PC-3 (cell line): ENCODE measurements at regions not wholly inside any gene's neighbourhood (a gene's known extent, or its start where the extent isn't known, plus 50 kb on each side); places are given as distances from the start of the nearest gene placed in this dataset.
A peak's percentile ranks its signal among the peaks of the same experiment; 100 is the strongest.

Experiments
- ATAC-seq: fragments of 200-7000 bp; cut with Tn5 transposase; 2 replicates; pipeline ENCODE4 v1.9.1; 2020; ENCODE audit warnings: mild to moderate bottlenecking, moderate library complexity
- BruUV-seq: library from RNA; stranded (reverse); fragments of 400-500 nt; replicated peaks from 2 replicates; lab custom pipeline; 2021; lab: Mats Ljungman, UMichigan
- CTCF ChIA-PET: fragments of 300-600 bp; sonication (Branson Sonifier 250); formaldehyde crosslinking; loops from one replicate; lab custom pipeline; 2022; ENCODE audit warnings: antibody characterized with exemption; lab: Charles Lee
- POLR2A ChIA-PET: fragments of 300-600 bp; sonication (Branson Sonifier 250); formaldehyde crosslinking; loops from one replicate; lab custom pipeline; 2022; ENCODE audit warnings: antibody characterized with exemption; ENCODE audit not compliant: unreplicated experiment; lab: Charles Lee
- DNase-seq: peaks from one replicate; pipeline ENCODE4 v3.0.0-alpha.2; 2015
- H2AFZ ChIP-seq: fragments of 300-600 bp; sonication (generic); 2 replicates; pipeline ENCODE4 v1.6.0; 2016; ENCODE audit warnings: antibody characterized with exemption, low read length
- H3F3A ChIP-seq: fragments of 300-600 bp; sonication (generic); one replicate; pipeline ENCODE4 v1.6.0; 2017; ENCODE audit warnings: antibody characterized with exemption, low read length, control low read depth, mild to moderate bottlenecking; ENCODE audit not compliant: unreplicated experiment
- H3K27ac ChIP-seq: fragments of 300-600 bp; sonication (generic); 2 replicates; pipeline ENCODE4 v1.5.1; 2016; ENCODE audit warnings: mild to moderate bottlenecking, low read length
- H3K27me3 ChIP-seq: fragments of 300-600 bp; sonication (generic); 2 replicates; pipeline ENCODE4 v1.6.1; 2016; ENCODE audit warnings: low read length, mixed read lengths
- H3K36me3 ChIP-seq: fragments of 300-600 bp; sonication (generic); 2 replicates; pipeline ENCODE4 v1.6.1; 2016; ENCODE audit warnings: low read depth, mixed run types, low read length, mixed read lengths
- H3K4me1 ChIP-seq: fragments of 300-600 bp; sonication (generic); 2 replicates; pipeline ENCODE4 v1.5.1; 2016; ENCODE audit warnings: low read length; ENCODE audit not compliant: insufficient read depth
- H3K4me2 ChIP-seq: fragments of 300-600 bp; sonication (generic); 2 replicates; pipeline ENCODE4 v1.6.0; 2016; ENCODE audit warnings: low read length
- H3K4me3 ChIP-seq: fragments of 300-600 bp; sonication (generic); 2 replicates; pipeline ENCODE4 v1.5.1; 2016; ENCODE audit warnings: mild to moderate bottlenecking, low read length, mixed read lengths
- H3K79me2 ChIP-seq: fragments of 300-600 bp; sonication (generic); 2 replicates; pipeline ENCODE4 v1.6.1; 2017; ENCODE audit warnings: low read length, mixed read lengths
- H3K9ac ChIP-seq: fragments of 300-600 bp; sonication (generic); 2 replicates; pipeline ENCODE4 v1.6.0; 2016; ENCODE audit warnings: mild to moderate bottlenecking, low read length
- H3K9me2 ChIP-seq: fragments of 300-600 bp; sonication (generic); replicated peaks from 2 replicates; pipeline ENCODE4 v1.6.1; 2016; ENCODE audit warnings: mixed run types, low read length, mixed read lengths
- H3K9me3 ChIP-seq: fragments of 300-600 bp; sonication (generic); 2 replicates; pipeline ENCODE4 v1.6.1; 2016; ENCODE audit warnings: low read length, mixed read lengths
- H4K20me1 ChIP-seq: fragments of 300-600 bp; sonication (generic); 2 replicates; pipeline ENCODE4 v1.6.1; 2016; ENCODE audit warnings: low read length, mixed read lengths
- CTCF ChIP-seq: fragments of 300-600 bp; sonication (generic); conservative IDR thresholded peaks from 2 replicates; pipeline ENCODE4 v1.5.1; 2017; ENCODE audit warnings: antibody characterized with exemption, low read depth, mild to moderate bottlenecking, low read length
- EZH2 ChIP-seq: fragments of 300-600 bp; sonication (generic); IDR thresholded peaks from one replicate; pipeline ENCODE4 v1.6.1; 2017; ENCODE audit warnings: antibody characterized with exemption, mild to moderate bottlenecking, low read length; ENCODE audit not compliant: unreplicated experiment
- EZH2phosphoT487 ChIP-seq: fragments of 300-600 bp; sonication (generic); IDR thresholded peaks from 2 replicates; pipeline ENCODE4 v1.6.1; 2018; ENCODE audit warnings: mild to moderate bottlenecking, antibody characterized with exemption, low read length, borderline replicate concordance
- intact Hi-C: fragments of 100-400 bp; cut with micrococcal nuclease; formaldehyde crosslinking; loops from 2 replicates; pipeline ENCODE4 v1.9.0; 2023

GRCh38 chr12:89779090-89779489 lies 70.5 kb upstream of the ATP2B1 start:
- H3K9me3 ChIP-seq = no peaks in the 10 kb centered on the region
- H3K36me3 ChIP-seq = no peaks in the 10 kb centered on the region
- H3K4me3 ChIP-seq = peak overlapping the region; percentile 25; the same call in 1 of the 2 replicates
- H3F3A ChIP-seq = no peaks in the 10 kb centered on the region
- H2AFZ ChIP-seq = no peak overlapping the region
- intact Hi-C loops = loop anchor here (1.0 to 5.0 kb wide), 8 partner anchors 10 to 473 kb away; no protein-coding TSS in a partner anchor
- ChIA-PET POLR2A (interaction anchor here (0.6 kb wide), 1 partner anchor 243 kb away, joined by 3 read pairs; no protein-coding TSS in a partner anchor), CTCF (no interaction called here)
- no peaks in the 10 kb centered on the region for H3K79me2 ChIP-seq
- H3K27ac ChIP-seq = peak overlapping the region; percentile 94
- DNase-seq = peak; percentile 88
- peak overlapping the region; percentile 74 for H3K9ac ChIP-seq
- peak; percentile 62 for ATAC-seq
- no TSS peak for BruUV-seq
- H3K27me3 ChIP-seq = no peaks in the 10 kb centered on the region
- H3K9me2 ChIP-seq = no peaks in the 10 kb centered on the region
- TF ChIP-seq CTCF (no peak), EZH2 (no peak), EZH2phosphoT487 (no peak)
- peaks cover 72% of the 10 kb centered on the region for H3K4me1 ChIP-seq
- peak overlapping the region; percentile 69 for H3K4me2 ChIP-seq
- no peaks in the 10 kb centered on the region for H4K20me1 ChIP-seq

GRCh38 chr12:89777733-89778379 lies 69.2 kb upstream of the ATP2B1 start:
- no peak for TF ChIP-seq EZH2phosphoT487
- no peak for TF ChIP-seq CTCF
- TF ChIP-seq EZH2 = no peak
- POLR2A ChIA-PET = no interaction called here

DNA sequence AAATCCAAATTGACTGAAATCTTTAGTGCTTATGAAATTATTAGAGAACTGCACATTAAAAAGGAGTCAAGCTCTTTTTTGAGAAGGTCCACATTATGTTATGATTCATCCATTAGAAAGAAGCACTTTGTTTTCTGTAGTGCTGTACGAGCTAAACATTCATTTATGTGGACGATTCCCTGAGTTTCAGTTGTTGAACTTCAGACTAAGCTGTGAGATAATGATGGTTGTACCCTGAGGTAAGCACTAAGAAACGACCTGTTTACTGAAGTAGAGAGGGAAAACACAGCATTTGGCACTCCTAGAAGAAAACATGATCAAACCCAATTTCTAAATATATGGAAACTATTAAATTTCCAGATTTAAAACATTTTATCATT lies 67.3 kb upstream of the ATP2B1 start:
- CTCF ChIA-PET = no interaction called here
- intact Hi-C loops = loop anchor here (1.0 to 5.0 kb wide), 4 partner anchors 17 to 476 kb away; no protein-coding TSS in a partner anchor
- H3K9me2 ChIP-seq = no peaks in the 10 kb centered on the region
- no peaks in the 10 kb centered on the region for H3K27me3 ChIP-seq
- no peaks in the 10 kb centered on the region for H3K36me3 ChIP-seq
- peaks cover 56% of the 10 kb centered on the region for H3K4me1 ChIP-seq
- H2AFZ ChIP-seq = no peak overlapping the region
- ATAC-seq = no peak
- H3K79me2 ChIP-seq = no peaks in the 10 kb centered on the region
- DNase-seq = peak; percentile 8
- no peaks in the 10 kb centered on the region for H3K9me3 ChIP-seq
- BruUV-seq = no TSS peak
- peak overlapping the region; percentile 38 for H3K27ac ChIP-seq
- peak overlapping the region; percentile 52 for H3K4me2 ChIP-seq
- H3F3A ChIP-seq = no peaks in the 10 kb centered on the region
- POLR2A ChIA-PET = interaction anchor here (1.2 kb wide), 1 partner anchor 67 kb away, joined by 4 read pairs; no protein-coding TSS in a partner anchor
- TF ChIP-seq EZH2 (no peak), EZH2phosphoT487 (no peak), CTCF (no peak)
- no peak overlapping the region for H3K4me3 ChIP-seq
- H3K9ac ChIP-seq = no peak overlapping the region
- no peaks in the 10 kb centered on the region for H4K20me1 ChIP-seq

More at GRCh38 chr12:89777733-89778379, 69.2 kb upstream of the ATP2B1 start:
- intact Hi-C loops = loop anchor here (2.0 to 5.0 kb wide), 5 partner anchors 47 to 474 kb away; no protein-coding TSS in a partner anchor
- H2AFZ ChIP-seq = no peak overlapping the region
- no TSS peak for BruUV-seq
- ATAC-seq = no peak
- H3F3A ChIP-seq = no peaks in the 10 kb centered on the region
- H3K9me2 ChIP-seq = no peaks in the 10 kb centered on the region
- peak overlapping the region; percentile 74; the same call in 1 of the 2 replicates for H3K9ac ChIP-seq
- H3K36me3 ChIP-seq = no peaks in the 10 kb centered on the region
- no peaks in the 10 kb centered on the region for H3K79me2 ChIP-seq
- H4K20me1 ChIP-seq = no peaks in the 10 kb centered on the region
- peak overlapping the region; percentile 94 for H3K27ac ChIP-seq
- no peak for DNase-seq
- no peaks in the 10 kb centered on the region for H3K27me3 ChIP-seq
- H3K9me3 ChIP-seq = no peaks in the 10 kb centered on the region
- CTCF ChIA-PET = no interaction called here
- H3K4me1 ChIP-seq = peaks cover 66% of the 10 kb centered on the region
- no peak overlapping the region for H3K4me3 ChIP-seq
- peak overlapping the region; percentile 69 for H3K4me2 ChIP-seq
